Calu3 (cell line): ENCODE measurements at regions not wholly inside any gene's neighbourhood (a gene's known extent, or its start where the extent isn't known, plus 50 kb on each side); places are given as distances from the start of the nearest gene placed in this dataset.

ENCODE experiments used
- BruUV-seq: library from RNA; stranded (reverse); fragments of 400-500 nt; replicated peaks from 2 replicates; lab custom pipeline; 2021; lab: Mats Ljungman, UMichigan
- CTCF ChIA-PET: fragments of 300-600 bp; sonication (Branson Sonifier 250); formaldehyde crosslinking; loops from one replicate; lab custom pipeline; 2022; ENCODE audit warnings: antibody characterized with exemption; lab: Charles Lee
- DNase-seq: peaks from one replicate; pipeline ENCODE4 v3.0.0; 2022
- H3K27ac Mint-ChIP-seq: one replicate; pipeline ENCODE4 v1.8.0; 2022; ENCODE audit warnings: mixed read lengths; ENCODE audit not compliant: unreplicated experiment
- H3K27me3 Mint-ChIP-seq: one replicate; pipeline ENCODE4 v1.8.0; 2022; ENCODE audit warnings: mixed read lengths; ENCODE audit not compliant: unreplicated experiment
- H3K36me3 Mint-ChIP-seq: one replicate; pipeline ENCODE4 v1.8.0; 2022; ENCODE audit warnings: mild to moderate bottlenecking, moderate library complexity, mixed read lengths; ENCODE audit not compliant: insufficient read depth, unreplicated experiment
- H3K4me1 Mint-ChIP-seq: one replicate; pipeline ENCODE4 v1.8.0; 2022; ENCODE audit warnings: mild to moderate bottlenecking, low read depth, mixed read lengths; ENCODE audit not compliant: unreplicated experiment
- H3K4me3 Mint-ChIP-seq: one replicate; pipeline ENCODE4 v1.8.0; 2022; ENCODE audit warnings: mild to moderate bottlenecking, low read depth, moderate library complexity, mixed read lengths; ENCODE audit not compliant: unreplicated experiment
- H3K9me3 Mint-ChIP-seq: one replicate; pipeline ENCODE4 v1.8.0; 2022; ENCODE audit warnings: low read depth, mixed read lengths; ENCODE audit not compliant: unreplicated experiment
- CTCF ChIP-seq: fragments of 200-600 bp; IDR thresholded peaks from one replicate; pipeline ENCODE4 v1.8.0; 2022; ENCODE audit warnings: antibody characterized with exemption; ENCODE audit not compliant: unreplicated experiment
- intact Hi-C: fragments of 100-400 bp; cut with micrococcal nuclease; formaldehyde crosslinking; loops from one replicate; pipeline ENCODE4 v1.10.0; 2022; ENCODE audit not compliant: unreplicated experiment

GRCh38 chr4:185919107-185919506, 107.1 kb upstream of the SORBS2 start:
- no peak overlapping the region for H3K27ac Mint-ChIP-seq
- CTCF ChIA-PET: no interaction called here
- BruUV-seq: no TSS peak
- no peaks in the 10 kb centered on the region for H3K4me1 Mint-ChIP-seq
- no peaks in the 10 kb centered on the region for H3K36me3 Mint-ChIP-seq
- no peaks in the 10 kb centered on the region for H3K9me3 Mint-ChIP-seq
- no peaks in the 10 kb centered on the region for H3K27me3 Mint-ChIP-seq
- intact Hi-C loops: no loop called here
- no peak overlapping the region for H3K4me3 Mint-ChIP-seq
- TF ChIP-seq CTCF: no peak
- DNase-seq: no peak

- intact Hi-C loops: no loop called here
- no peaks in the 10 kb centered on the region for H3K27me3 Mint-ChIP-seq
- DNase-seq: peak; percentile 28
- H3K4me3 Mint-ChIP-seq: no peak overlapping the region
- no peak for TF ChIP-seq CTCF
- BruUV-seq: no TSS peak
- peaks cover 4% of the 10 kb centered on the region for H3K9me3 Mint-ChIP-seq
- no peaks in the 10 kb centered on the region for H3K4me1 Mint-ChIP-seq
- CTCF ChIA-PET: interaction anchor here (1.0 kb wide), 1 partner anchor 280 kb away, joined by 3 read pairs; no protein-coding TSS in a partner anchor
- H3K36me3 Mint-ChIP-seq: no peaks in the 10 kb centered on the region
- no peak overlapping the region for H3K27ac Mint-ChIP-seq
Observed at GRCh38 chr4:185920171-185920570, 108.2 kb upstream of the SORBS2 start.

GRCh38 chr4:185920691-185921260, 108.8 kb upstream of the SORBS2 start:
- no peak overlapping the region for H3K27ac Mint-ChIP-seq
- DNase-seq: no peak
- H3K36me3 Mint-ChIP-seq: no peaks in the 10 kb centered on the region
- no peak for TF ChIP-seq CTCF
- no TSS peak for BruUV-seq
- H3K4me3 Mint-ChIP-seq: no peak overlapping the region
- CTCF ChIA-PET: interaction anchor here (1.0 kb wide), 1 partner anchor 280 kb away, joined by 3 read pairs; no protein-coding TSS in a partner anchor
- peaks cover 4% of the 10 kb centered on the region for H3K9me3 Mint-ChIP-seq
- intact Hi-C loops: no loop called here
- no peaks in the 10 kb centered on the region for H3K27me3 Mint-ChIP-seq
- no peaks in the 10 kb centered on the region for H3K4me1 Mint-ChIP-seq

- no peak for DNase-seq
- H3K27me3 Mint-ChIP-seq: no peaks in the 10 kb centered on the region
- no peaks in the 10 kb centered on the region for H3K4me1 Mint-ChIP-seq
- no peak overlapping the region for H3K27ac Mint-ChIP-seq
- CTCF ChIA-PET: no interaction called here
- TF ChIP-seq CTCF: no peak
- H3K4me3 Mint-ChIP-seq: no peak overlapping the region
- intact Hi-C loops: no loop called here
- no TSS peak for BruUV-seq
- peaks cover 4% of the 10 kb centered on the region for H3K9me3 Mint-ChIP-seq
- H3K36me3 Mint-ChIP-seq: no peaks in the 10 kb centered on the region
Observed at GRCh38 chr4:185921583-185922555, 109.9 kb upstream of the SORBS2 start.
